A673 (cell line): ENCODE measurements at regions not wholly inside any gene's neighbourhood (a gene's known extent, or its start where the extent isn't known, plus 50 kb on each side); places are given as distances from the start of the nearest gene placed in this dataset.

Experiments used
- CTCF ChIP-seq: fragments of 300-800, 200-600 bp; sonication (generic); conservative IDR thresholded peaks from 2 replicates; pipeline ENCODE4 v1.5.1; 2017; ENCODE audit warnings: low read depth, mild to moderate bottlenecking, antibody characterized with exemption, low read length, moderate library complexity, mixed read lengths
- EZH2 ChIP-seq: fragments of 200-600 bp; sonication (generic); IDR thresholded peaks from 2 replicates; pipeline ENCODE4 v1.6.1; 2017; ENCODE audit warnings: borderline replicate concordance, low read depth, mild to moderate bottlenecking, mixed read lengths, antibody characterized with exemption, low read length; ENCODE audit not compliant: poor library complexity, severe bottlenecking

- no peak for TF ChIP-seq EZH2
- TF ChIP-seq CTCF, result no peak
These were observed 344.7 kb downstream of the KLF5 start for GRCh38 chr13:73403355-73404120.
